Stimulated activated naive CD8-positive, alpha-beta T cell treated with anti-CD3 and anti-CD28 coated beads, Interleukin-15, amount 100 ng/mL, for 72 hours (primary cell): ENCODE measurements at regions not wholly inside any gene's neighbourhood (a gene's known extent, or its start where the extent isn't known, plus 50 kb on each side); places are given as distances from the start of the nearest gene placed in this dataset.

Source experiments
- ATAC-seq: fragments of 150-1000 bp; cut with Tn5 transposase; 2 replicates; pipeline ENCODE4 v1.10.0; 2021; ENCODE audit warnings: mild to moderate bottlenecking, moderate library complexity
- DNase-seq, 2 donors: peaks; one replicate each; pipeline ENCODE4 v3.0.0; 2021 to 2022
- H3K27ac Mint-ChIP-seq, 2 donors: one replicate each; pipeline ENCODE4 v1.8.0; 2022; ENCODE audit warnings: mild to moderate bottlenecking in 2 of 2, mixed read lengths in 2 of 2, moderate library complexity in 2 of 2
- H3K27me3 Mint-ChIP-seq: one replicate; pipeline ENCODE4 v1.8.0; 2022; ENCODE audit warnings: mixed read lengths
- H3K4me1 Mint-ChIP-seq: one replicate; pipeline ENCODE4 v1.8.0; 2022; ENCODE audit warnings: mild to moderate bottlenecking, mixed read lengths
- H3K4me3 Mint-ChIP-seq, 2 donors: one replicate each; pipeline ENCODE4 v1.8.0; 2022; ENCODE audit warnings: mild to moderate bottlenecking in 2 of 2, mixed read lengths in 2 of 2, moderate library complexity in 1 of 2
- H3K9me3 Mint-ChIP-seq, 2 donors: one replicate each; pipeline ENCODE4 v1.8.0; 2022; ENCODE audit warnings: mixed read lengths in 2 of 2

- ATAC-seq, result no peak
- no peak for DNase-seq
- H3K9me3 Mint-ChIP-seq, result no peaks in the 10 kb centered on the region
- H3K27ac Mint-ChIP-seq, result no peak overlapping the region
- peaks cover 7% of the 10 kb centered on the region for H3K27me3 Mint-ChIP-seq
- H3K4me1 Mint-ChIP-seq, result no peaks in the 10 kb centered on the region
- H3K4me3 Mint-ChIP-seq, result no peak overlapping the region
Measured at GRCh38 chr14:104428333-104428851, 151.2 kb upstream of the C14orf180 start.

- H3K27ac Mint-ChIP-seq, result no peak overlapping the region
Measured at GRCh38 chr14:104428860-104429259, 150.7 kb upstream of the C14orf180 start.

GRCh38 chr14:104429291-104429861 is 150.2 kb upstream of the C14orf180 start:
- ATAC-seq (no peak), DNase-seq (no peak)
- no peak overlapping the region for H3K4me3 Mint-ChIP-seq
- H3K9me3 Mint-ChIP-seq, result no peaks in the 10 kb centered on the region
- no peak overlapping the region for H3K27ac Mint-ChIP-seq
- H3K4me1 Mint-ChIP-seq, result no peaks in the 10 kb centered on the region
- H3K27me3 Mint-ChIP-seq, result peaks cover 7% of the 10 kb centered on the region

More at GRCh38 chr14:104428860-104429259, 150.7 kb upstream of the C14orf180 start:
- Mint-ChIP-seq H3K4me1 (no peaks in the 10 kb centered on the region), H3K27me3 (peaks cover 7% of the 10 kb centered on the region), H3K9me3 (no peaks in the 10 kb centered on the region), H3K4me3 (no peak overlapping the region)
- ATAC-seq (no peak), DNase-seq (no peak)

GRCh38 chr14:104431351-104431928 is 148.1 kb upstream of the C14orf180 start:
- Mint-ChIP-seq H3K4me1 (no peaks in the 10 kb centered on the region), H3K27ac (no peak overlapping the region), H3K4me3 (no peak overlapping the region), H3K9me3 (no peaks in the 10 kb centered on the region), H3K27me3 (peaks cover 7% of the 10 kb centered on the region)
- DNase-seq (no peak), ATAC-seq (no peak)

GRCh38 chr14:104431929-104432541 is 147.5 kb upstream of the C14orf180 start:
- H3K27ac Mint-ChIP-seq, result no peak overlapping the region
- no peaks in the 10 kb centered on the region for H3K4me1 Mint-ChIP-seq
- H3K9me3 Mint-ChIP-seq, result no peaks in the 10 kb centered on the region
- peaks cover 7% of the 10 kb centered on the region for H3K27me3 Mint-ChIP-seq
- no peak overlapping the region for H3K4me3 Mint-ChIP-seq
- DNase-seq (no peak), ATAC-seq (peak; percentile 11)

- peaks cover 7% of the 10 kb centered on the region for H3K27me3 Mint-ChIP-seq
- ATAC-seq (no peak), DNase-seq (no peak)
- H3K27ac Mint-ChIP-seq, result no peak overlapping the region
- H3K4me3 Mint-ChIP-seq, result no peak overlapping the region
- no peaks in the 10 kb centered on the region for H3K4me1 Mint-ChIP-seq
- no peaks in the 10 kb centered on the region for H3K9me3 Mint-ChIP-seq
Measured at GRCh38 chr14:104432611-104433231, 146.8 kb upstream of the C14orf180 start.

- Mint-ChIP-seq H3K27me3 (peaks cover 7% of the 10 kb centered on the region), H3K27ac (no peak overlapping the region), H3K9me3 (no peaks in the 10 kb centered on the region), H3K4me1 (no peaks in the 10 kb centered on the region), H3K4me3 (no peak overlapping the region)
- no peak for DNase-seq
- ATAC-seq, result no peak
Measured at GRCh38 chr14:104433401-104434213, 146.0 kb upstream of the C14orf180 start.

- Mint-ChIP-seq H3K4me3 (no peak overlapping the region), H3K4me1 (no peaks in the 10 kb centered on the region), H3K9me3 (no peaks in the 10 kb centered on the region), H3K27ac (peak overlapping the region in 1 of 2 donors; percentile 91), H3K27me3 (peaks cover 7% of the 10 kb centered on the region)
- ATAC-seq, result no peak
- DNase-seq, result no peak
Measured at GRCh38 chr14:104434214-104435076, 145.1 kb upstream of the C14orf180 start.

- no peaks in the 10 kb centered on the region for H3K4me1 Mint-ChIP-seq
- no peak for ATAC-seq
- no peaks in the 10 kb centered on the region for H3K9me3 Mint-ChIP-seq
- H3K27me3 Mint-ChIP-seq, result peaks cover 6% of the 10 kb centered on the region
- no peak for DNase-seq
- peak overlapping the region in 1 of 2 donors; percentile 74 for H3K27ac Mint-ChIP-seq
- no peak overlapping the region for H3K4me3 Mint-ChIP-seq
Measured at GRCh38 chr14:104435147-104436046, 144.2 kb upstream of the C14orf180 start.

- Mint-ChIP-seq H3K4me1 (no peaks in the 10 kb centered on the region), H3K4me3 (no peak overlapping the region), H3K9me3 (no peaks in the 10 kb centered on the region), H3K27me3 (no peaks in the 10 kb centered on the region), H3K27ac (peak overlapping the region in 1 of 2 donors; percentile 74)
- DNase-seq, result no peak
- no peak for ATAC-seq
Measured at GRCh38 chr14:104436047-104436591, 143.4 kb upstream of the C14orf180 start.

GRCh38 chr14:104436741-104437701 is 142.5 kb upstream of the C14orf180 start:
- Mint-ChIP-seq H3K9me3 (no peaks in the 10 kb centered on the region), H3K27me3 (no peaks in the 10 kb centered on the region), H3K27ac (peak overlapping the region in 1 of 2 donors; percentile 39), H3K4me3 (no peak overlapping the region), H3K4me1 (no peaks in the 10 kb centered on the region)
- DNase-seq (no peak), ATAC-seq (no peak)

GRCh38 chr14:104437703-104438102 is 141.9 kb upstream of the C14orf180 start:
- H3K27ac Mint-ChIP-seq, result peak overlapping the region in 1 of 2 donors; percentile 39
- H3K4me1 Mint-ChIP-seq, result no peaks in the 10 kb centered on the region
- DNase-seq (no peak), ATAC-seq (no peak)
- H3K4me3 Mint-ChIP-seq, result no peak overlapping the region
- no peaks in the 10 kb centered on the region for H3K27me3 Mint-ChIP-seq
- no peaks in the 10 kb centered on the region for H3K9me3 Mint-ChIP-seq
